GM18858 (cell line): ENCODE measurements at regions not wholly inside any gene's neighbourhood (a gene's known extent, or its start where the extent isn't known, plus 50 kb on each side); places are given as distances from the start of the nearest gene placed in this dataset.

Experiments used
- ATAC-seq: cut with Tn5 transposase; IDR thresholded peaks from one replicate; pipeline ENCODE4 v1.9.1; 2021; ENCODE audit not compliant: unreplicated experiment

GRCh38 chr12:46437469-46437868 lies 64.9 kb upstream of the SLC38A2 start:
- ATAC-seq, result no peak

DNA sequence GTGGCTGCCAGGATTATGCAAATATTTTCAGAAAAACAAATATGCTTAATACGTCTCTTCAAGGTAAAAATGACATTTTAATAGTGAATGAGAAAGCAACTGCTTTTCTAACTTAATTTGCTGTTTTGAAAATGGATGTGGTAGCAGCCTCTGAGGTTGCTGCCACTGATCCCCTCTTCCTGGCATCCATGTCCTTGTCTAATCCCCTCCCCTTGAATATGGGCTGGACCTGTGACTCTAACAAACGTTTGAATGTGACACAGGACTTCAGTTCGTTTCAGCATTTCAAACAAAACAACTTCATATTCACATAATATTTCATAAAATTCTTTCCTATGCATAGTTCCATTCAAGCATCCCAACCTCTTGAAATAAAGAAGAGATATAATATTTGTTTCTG lies 64.2 kb upstream of the SLC38A2 start:
- no peak for ATAC-seq

GRCh38 chr12:46435625-46436024 lies 63.1 kb upstream of the SLC38A2 start:
- no peak for ATAC-seq

GRCh38 chr12:46435029-46435428 lies 62.5 kb upstream of the SLC38A2 start:
- no peak for ATAC-seq

- no peak for ATAC-seq
Measured at GRCh38 chr12:46433829-46434228, 61.3 kb upstream of the SLC38A2 start.

- ATAC-seq, result no peak
Measured at GRCh38 chr12:46432325-46432724, 59.8 kb upstream of the SLC38A2 start.

- no peak for ATAC-seq
Measured at GRCh38 chr12:46430340-46430948, 57.9 kb upstream of the SLC38A2 start.
